ENCODE measurements at regions not wholly inside any gene's neighbourhood (a gene's known extent, or its start where the extent isn't known, plus 50 kb on each side); places are given as distances from the start of the nearest gene placed in this dataset.

GRCh38 chr5:68423154-68423811 lies 207.7 kb downstream of the PIK3R1 start (continued):
- peak; percentile 59 for TF ChIP-seq REST (IDR thresholded peaks at IDR 0.05; ENCODE audit: borderline replicate concordance)
- no peak for TF ChIP-seq REST (CRISPR knock-in tag; IDR thresholded peaks at IDR 0.05; ENCODE audit: low read depth)
- no peak for TF ChIP-seq SAP30 (IDR thresholded peaks at IDR 0.05; ENCODE audit: borderline replicate concordance, insufficient read depth, low read depth, low read length, poor library complexity, severe bottlenecking)
- no peak for TF ChIP-seq ZNF280B (CRISPR knock-in tag; IDR thresholded peaks at IDR 0.05)
- no peak for TF ChIP-seq ZNF512 (tag; IDR thresholded peaks at IDR 0.05)
- TF ChIP-seq ZNF584 (CRISPR knock-in tag; IDR thresholded peaks at IDR 0.05; ENCODE audit: low read depth), result peak; percentile 90; the same call in 1 of the 2 replicates
- TF ChIP-seq USF2 (CRISPR knock-in tag; IDR thresholded peaks at IDR 0.05), result no peak
- TF ChIP-seq PHF20 (IDR thresholded peaks at IDR 0.05; ENCODE audit: partially characterized antibody), result no peak
- TF ChIP-seq ELK1 (CRISPR knock-in tag; IDR thresholded peaks at IDR 0.05), result no peak
- no peak for TF ChIP-seq ZNF347 (CRISPR knock-in tag; IDR thresholded peaks at IDR 0.05; ENCODE audit: low read depth)
- no peak for TF ChIP-seq THRA (IDR thresholded peaks at IDR 0.05)

Measured in K562 (cell line).